GM18505 (cell line): ENCODE measurements at regions not wholly inside any gene's neighbourhood (a gene's known extent, or its start where the extent isn't known, plus 50 kb on each side); places are given as distances from the start of the nearest gene placed in this dataset.

ENCODE experiments used
- ATAC-seq: cut with Tn5 transposase; IDR thresholded peaks from one replicate; pipeline ENCODE4 v1.9.1; 2021; ENCODE audit not compliant: unreplicated experiment
- POLR2A ChIP-seq: IDR thresholded peaks from 4 replicates; pipeline ENCODE4 v1.6.1; 2011; ENCODE audit warnings: borderline replicate concordance; ENCODE audit not compliant: insufficient read depth, insufficient read length; ENCODE audit errors: extremely low read depth

DNA sequence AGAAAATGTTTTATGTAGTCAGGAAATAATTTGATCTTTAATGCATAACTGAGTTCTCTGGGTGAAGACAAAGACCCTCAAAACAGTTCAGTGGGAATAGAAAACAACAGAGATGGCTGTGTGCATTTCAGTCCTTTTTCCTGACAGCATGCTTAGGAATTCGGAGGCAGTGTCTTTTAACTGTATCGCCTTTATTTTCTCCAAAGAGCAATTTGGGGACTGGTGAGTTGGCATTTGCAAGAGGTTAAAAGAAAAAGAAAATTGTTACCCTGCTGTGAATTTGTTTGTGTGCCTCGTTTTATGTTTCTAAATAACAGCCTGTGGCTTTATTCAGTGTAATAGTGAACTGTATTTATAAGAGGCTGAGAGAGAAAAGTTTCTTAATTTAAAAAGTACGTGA, 227.8 kb upstream of the DMAC1 start:
- no peak for ATAC-seq
- TF ChIP-seq POLR2A: no peak

DNA sequence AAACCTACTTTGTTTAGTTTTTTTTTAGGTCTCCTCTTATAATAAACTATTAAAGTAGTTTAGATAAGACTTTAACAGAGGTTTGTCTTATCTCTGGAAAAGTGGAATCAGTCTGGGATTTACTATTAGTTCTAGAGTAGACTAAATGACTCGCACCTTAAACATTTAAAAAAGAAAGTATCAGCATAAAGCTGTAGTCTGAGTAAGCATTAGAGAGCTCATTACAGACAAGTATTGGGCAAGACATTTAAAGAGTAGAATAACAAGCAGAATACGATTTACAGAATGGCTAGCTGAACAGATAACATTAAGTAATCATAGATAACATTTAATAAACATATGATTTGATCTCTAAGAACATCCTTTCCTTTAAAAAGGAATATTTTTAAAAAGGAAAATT, 226.0 kb upstream of the DMAC1 start:
- no peak for ATAC-seq

DNA sequence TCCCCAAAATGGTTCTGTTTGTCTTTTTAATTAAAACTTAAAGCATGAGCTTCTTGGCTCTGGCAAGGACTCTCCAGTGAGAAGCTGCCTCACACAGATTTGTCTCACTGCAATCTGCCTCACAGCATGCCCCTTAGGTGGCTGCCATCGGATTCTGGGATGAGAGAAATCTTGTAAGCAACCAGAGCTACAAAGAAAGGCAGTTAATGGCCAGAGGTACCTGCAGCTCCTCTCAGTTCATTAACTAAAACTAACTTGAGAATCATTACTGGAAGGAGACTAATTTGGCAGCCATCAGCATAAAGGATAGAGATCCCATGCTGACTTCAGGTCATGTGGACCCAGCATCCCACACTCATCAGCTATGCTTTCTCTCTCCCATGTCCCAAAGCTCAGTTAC, 220.6 kb upstream of the DMAC1 start:
- ATAC-seq: no peak
- TF ChIP-seq POLR2A: no peak

More for the DNA sequence above, 226.0 kb upstream of the DMAC1 start:
- no peak for TF ChIP-seq POLR2A

DNA sequence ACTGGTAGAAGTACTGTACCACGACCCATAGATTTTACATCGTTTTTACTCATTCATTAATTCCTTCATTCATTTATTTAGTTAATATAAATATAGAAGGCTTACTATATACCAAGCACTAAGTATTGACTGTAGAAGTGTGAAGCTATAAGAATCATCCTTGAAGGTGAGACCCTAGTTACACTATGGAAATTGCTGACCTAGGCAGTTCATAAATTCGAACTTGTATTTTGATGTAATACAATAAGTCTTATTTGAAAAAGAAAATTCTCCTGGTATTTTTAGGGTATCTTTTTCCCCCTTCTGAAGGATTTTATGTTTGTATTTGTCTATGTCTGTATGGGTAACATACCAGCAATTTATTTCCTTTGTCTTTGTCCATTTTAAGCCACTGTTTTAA, 220.1 kb upstream of the DMAC1 start:
- ATAC-seq: no peak
- TF ChIP-seq POLR2A: no peak

DNA sequence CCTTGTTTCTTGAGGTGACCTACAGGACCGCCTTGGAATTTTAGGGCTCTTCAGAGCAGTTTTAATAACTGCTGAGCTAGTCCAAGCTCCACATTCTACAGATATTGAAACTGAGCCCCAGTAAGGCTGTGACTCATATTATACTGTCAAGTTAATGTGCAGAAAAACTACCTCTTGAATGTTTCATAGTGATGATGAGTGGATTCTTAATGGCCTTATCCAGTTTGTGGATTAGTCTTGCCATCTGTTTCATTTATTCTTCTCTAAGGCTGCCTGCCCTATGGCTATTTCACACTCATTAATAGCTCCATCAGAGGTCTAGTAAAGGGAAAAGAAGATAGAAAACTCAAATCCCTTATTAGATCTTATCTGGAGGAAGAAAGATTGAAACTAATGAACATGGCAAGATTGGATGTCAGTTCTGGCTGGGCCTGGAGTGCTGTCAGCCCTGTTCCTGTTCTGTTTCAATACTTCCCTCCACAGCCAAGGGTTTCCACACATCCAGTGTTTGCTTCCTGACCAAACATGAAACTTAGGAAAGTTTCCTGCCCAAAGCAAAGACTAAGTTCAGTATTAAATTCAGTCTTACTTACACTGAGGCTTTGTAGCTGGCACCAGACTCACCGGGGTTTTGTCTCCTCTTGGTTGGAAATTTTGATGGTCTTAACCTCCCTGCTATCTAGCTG, 215.6 kb upstream of the DMAC1 start:
- no peak for ATAC-seq
- no peak for TF ChIP-seq POLR2A

DNA sequence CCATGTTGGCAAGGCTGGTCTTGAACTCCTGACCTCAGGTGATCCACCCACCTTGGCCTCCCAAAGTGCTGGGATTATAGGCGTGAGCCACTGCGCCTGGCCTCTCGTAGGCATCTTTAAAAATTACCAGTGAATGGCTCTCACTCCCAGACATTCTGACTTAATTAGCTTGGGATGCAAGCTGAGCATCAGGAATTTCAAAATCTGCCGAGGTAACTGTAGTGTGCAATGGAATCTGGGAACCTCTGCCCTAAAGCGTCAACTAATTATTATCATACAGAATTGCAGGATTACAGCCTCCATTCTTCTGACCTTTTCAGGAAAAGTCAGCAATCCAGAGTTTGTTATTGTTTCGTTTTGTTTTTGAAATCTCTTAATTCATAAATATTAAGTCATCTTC, 213.4 kb upstream of the DMAC1 start:
- TF ChIP-seq POLR2A: no peak
- no peak for ATAC-seq

DNA sequence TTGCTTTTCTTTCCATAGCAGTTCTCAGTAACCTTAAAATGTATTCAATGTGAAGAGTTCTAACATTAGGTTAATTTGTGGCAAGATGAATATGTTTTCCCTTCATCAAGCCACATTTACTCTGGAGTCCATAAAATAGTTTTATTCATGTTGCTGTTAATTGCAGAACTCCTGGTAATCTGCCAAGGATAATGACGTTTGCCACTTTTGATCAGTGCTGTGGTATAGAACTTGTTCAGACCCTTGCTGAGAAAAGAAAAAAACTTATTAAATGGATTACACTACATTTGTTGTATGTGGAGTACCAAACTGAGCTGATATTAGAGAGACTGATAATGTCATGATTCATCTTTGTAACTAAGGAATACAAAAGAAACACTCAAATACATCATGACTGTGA, 212.4 kb upstream of the DMAC1 start:
- no peak for TF ChIP-seq POLR2A
- ATAC-seq: no peak

DNA sequence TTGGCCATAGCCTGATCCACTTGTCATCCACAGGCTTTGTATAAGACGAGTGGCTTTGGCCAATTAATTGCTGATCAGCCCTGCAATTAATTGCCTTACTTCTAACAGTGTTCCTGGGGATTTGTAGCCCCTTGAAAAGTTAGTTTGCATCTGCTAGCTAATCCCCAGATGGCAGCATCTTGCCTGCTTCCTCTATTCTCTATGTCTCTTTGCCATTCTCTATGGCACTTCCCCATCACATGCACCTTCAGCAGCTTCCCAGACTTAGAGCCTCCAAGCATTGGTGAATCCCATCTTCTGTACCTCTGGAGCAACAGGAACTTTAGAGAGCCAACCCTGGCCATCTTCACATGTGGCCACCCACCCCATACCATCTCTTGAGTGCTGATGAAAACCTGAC, 197.0 kb upstream of the DMAC1 start:
- ATAC-seq: no peak
- no peak for TF ChIP-seq POLR2A

DNA sequence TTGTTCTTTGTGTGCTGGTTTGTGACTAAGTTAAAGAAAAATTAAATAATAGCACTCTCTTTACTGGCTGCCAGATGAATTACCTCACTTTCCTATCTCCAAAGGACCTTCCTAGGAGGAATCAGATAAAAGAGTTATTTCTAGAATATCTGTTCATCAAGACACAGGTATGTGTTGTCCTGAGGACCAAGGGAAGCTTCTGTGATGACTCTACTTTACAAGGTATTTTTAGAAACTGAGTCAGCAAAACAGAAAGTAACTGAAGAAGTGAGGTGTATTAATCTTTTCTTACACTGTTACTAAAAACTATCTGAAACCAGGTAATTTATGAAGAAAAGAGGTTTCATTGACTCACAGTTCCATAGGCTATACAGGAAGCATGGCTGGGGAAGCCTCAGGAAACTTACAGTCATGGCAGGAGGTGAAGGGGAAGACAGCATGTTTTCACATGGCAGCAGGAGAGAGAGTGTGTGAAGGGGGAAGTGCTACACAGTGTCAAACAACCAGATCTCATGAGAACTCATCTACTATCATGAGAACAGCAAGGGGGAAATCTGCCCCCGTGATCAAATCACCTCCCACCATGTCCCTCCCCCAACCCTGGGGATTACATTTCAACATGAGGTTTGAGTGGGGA, 189.2 kb upstream of the DMAC1 start:
- TF ChIP-seq POLR2A: no peak

DNA sequence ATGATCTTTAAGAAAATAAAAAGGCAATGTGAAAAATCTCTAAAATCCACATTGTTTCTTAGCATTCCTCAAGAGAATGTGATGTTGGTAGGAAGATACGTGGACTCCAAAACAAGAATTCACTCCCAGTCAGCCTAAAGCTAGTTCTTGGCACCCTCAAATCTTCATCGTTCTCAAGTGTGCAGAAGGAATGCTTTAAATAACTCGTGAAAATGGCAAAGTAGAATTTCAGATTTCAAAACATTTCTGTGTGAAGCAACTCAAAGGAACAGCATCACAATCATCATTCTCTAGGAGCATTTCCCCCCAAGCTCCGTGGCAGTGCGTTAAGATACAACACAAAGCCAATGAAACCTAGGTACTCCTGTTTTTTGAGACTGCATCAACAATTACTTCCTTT, 185.1 kb upstream of the DMAC1 start:
- no peak for ATAC-seq
- TF ChIP-seq POLR2A: no peak

More for the DNA sequence above, 189.2 kb upstream of the DMAC1 start:
- ATAC-seq: no peak

DNA sequence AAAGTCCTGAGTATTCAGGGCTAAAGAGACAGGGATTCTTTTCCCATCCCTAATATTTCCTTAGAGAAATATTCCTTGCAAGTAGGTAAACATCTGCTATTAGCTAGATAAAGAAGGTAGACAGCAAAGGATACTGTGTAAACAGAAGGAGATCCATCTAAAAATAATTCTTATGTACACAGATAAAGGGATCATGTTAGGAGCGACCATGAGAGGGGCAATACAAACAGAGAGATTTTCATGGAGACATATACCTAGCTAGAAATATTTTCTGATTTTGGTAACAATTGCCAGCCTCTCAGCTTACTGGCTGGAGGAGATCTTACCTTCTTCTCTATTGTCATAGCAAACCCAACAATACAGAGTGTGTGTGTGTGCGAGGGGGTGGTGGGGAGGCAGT, 184.6 kb upstream of the DMAC1 start:
- TF ChIP-seq POLR2A: no peak
- no peak for ATAC-seq

DNA sequence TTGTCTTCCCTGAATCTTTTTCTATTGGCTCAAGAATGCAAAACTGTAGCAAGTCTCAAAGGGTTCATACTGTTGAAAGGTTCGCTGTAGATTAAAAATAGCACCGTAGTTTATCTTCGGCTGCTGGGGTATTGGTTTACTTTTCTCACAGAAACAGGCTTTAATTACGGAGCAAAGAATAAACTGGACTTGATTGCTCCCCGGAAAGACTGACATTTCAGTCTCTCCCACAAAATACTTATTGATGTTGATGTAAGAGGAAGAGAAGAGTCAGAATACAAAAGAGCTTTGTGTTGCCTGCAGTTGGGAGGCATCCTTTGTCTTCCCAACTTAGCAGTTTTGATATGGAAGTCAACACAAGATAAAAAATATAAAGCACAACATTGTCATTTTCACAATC, 183.9 kb upstream of the DMAC1 start:
- TF ChIP-seq POLR2A: no peak

DNA sequence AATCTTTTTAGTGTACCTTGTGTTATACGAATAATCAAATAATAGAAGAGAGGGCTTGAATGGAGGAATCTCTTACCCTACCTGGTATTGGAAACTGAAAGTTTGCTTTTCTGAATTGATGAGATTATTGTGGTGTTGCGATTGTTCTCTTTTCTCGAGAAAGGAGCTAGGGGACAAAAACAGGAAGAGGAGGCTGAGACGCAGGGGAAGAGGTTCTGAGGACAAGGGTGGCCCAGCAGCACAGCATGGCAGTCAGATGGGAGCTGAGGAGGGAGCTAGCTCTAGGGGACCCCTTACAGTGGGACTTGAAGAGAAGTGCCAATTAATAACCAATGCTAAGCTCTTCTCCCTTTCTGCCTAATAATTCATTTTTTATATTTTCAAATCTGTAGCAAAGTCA, 183.3 kb upstream of the DMAC1 start:
- no peak for ATAC-seq
- TF ChIP-seq POLR2A: no peak

More for the DNA sequence above, 183.9 kb upstream of the DMAC1 start:
- no peak for ATAC-seq

DNA sequence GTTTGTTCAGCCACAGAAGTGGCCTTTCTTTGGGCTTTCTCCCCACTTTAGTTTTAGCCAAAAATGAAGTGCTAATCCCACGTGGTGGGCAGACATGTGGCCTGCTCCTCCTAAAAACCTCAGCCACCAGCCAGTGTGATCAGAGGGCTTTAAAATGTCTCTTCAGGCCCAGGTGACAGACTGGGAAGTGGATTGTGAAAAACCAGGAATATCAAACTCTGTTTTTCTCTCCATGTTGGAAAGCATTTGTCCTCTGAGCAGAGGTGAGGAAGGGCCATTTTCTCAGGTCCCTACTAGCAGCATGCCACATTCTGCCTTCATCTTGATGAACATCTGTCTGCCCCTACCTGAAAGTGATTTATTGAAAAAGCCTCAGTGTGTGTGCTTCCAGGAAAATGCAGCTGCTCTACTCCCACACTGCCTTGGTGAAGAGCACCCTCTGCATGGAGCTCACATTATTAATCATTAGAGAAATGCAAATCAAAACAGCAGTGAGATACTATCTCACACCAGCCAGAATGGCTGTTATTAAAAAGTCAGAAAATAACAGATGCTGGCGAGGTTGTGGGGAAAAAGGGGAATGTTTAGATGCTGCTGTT, 181.2 kb upstream of the DMAC1 start:
- TF ChIP-seq POLR2A: no peak
- ATAC-seq: no peak
